HUDEP-2 (cell line): ENCODE measurements at regions not wholly inside any gene's neighbourhood (a gene's known extent, or its start where the extent isn't known, plus 50 kb on each side); places are given as distances from the start of the nearest gene placed in this dataset.
"Not testable (repeated sequence)": the region's sequence is repeated elsewhere in the genome, so short reads cannot be mapped to it uniquely, and the experiment has no call there.

Experiments used
- DNase-seq, 76 experiments: peaks; one replicate each; lab custom pipeline; 2025; ENCODE audit not compliant: unreplicated experiment in 76 of 76; lab: John Stamatoyannopoulos, UW

- DNase-seq: not testable (repeated sequence)
Observed at GRCh38 chrY:7994781-7995180, 1083.2 kb upstream of the AMELY start.

GRCh38 chrY:7979770-7980169 is 1068.2 kb upstream of the AMELY start:
- DNase-seq: no peak

GRCh38 chrY:7977301-7977700 is 1065.7 kb upstream of the AMELY start:
- DNase-seq: no peak

- DNase-seq: peak in 1 of 76 experiments; percentile 0
Observed at GRCh38 chrY:7968293-7968692, 1056.7 kb upstream of the AMELY start.

GRCh38 chrY:7966916-7967315 is 1055.4 kb upstream of the AMELY start:
- no peak for DNase-seq

GRCh38 chrY:7963393-7963792 is 1051.8 kb upstream of the AMELY start:
- DNase-seq: no peak

- no peak for DNase-seq
Observed at GRCh38 chrY:7962350-7962749, 1050.8 kb upstream of the AMELY start.

GRCh38 chrY:7961811-7962210 is 1050.3 kb upstream of the AMELY start:
- DNase-seq: no peak

- DNase-seq: no peak
Observed at GRCh38 chrY:7957773-7958172, 1046.2 kb upstream of the AMELY start.

GRCh38 chrY:7951187-7951852 is 1039.8 kb upstream of the AMELY start:
- no peak for DNase-seq

- no peak for DNase-seq
Observed at GRCh38 chrY:7944135-7944534, 1032.6 kb upstream of the AMELY start.

GRCh38 chrY:7942711-7943110 is 1031.2 kb upstream of the AMELY start:
- no peak for DNase-seq

GRCh38 chrY:7941856-7942255 is 1030.3 kb upstream of the AMELY start:
- DNase-seq: no peak

GRCh38 chrY:7938982-7939718 is 1027.6 kb upstream of the AMELY start:
- no peak for DNase-seq

- DNase-seq: no peak
Observed at GRCh38 chrY:7936831-7937230, 1025.3 kb upstream of the AMELY start.

- no peak for DNase-seq
Observed at GRCh38 chrY:7936046-7936445, 1024.5 kb upstream of the AMELY start.

GRCh38 chrY:7935606-7936005 is 1024.1 kb upstream of the AMELY start:
- DNase-seq: no peak

- DNase-seq: no peak
Observed at GRCh38 chrY:7932424-7932823, 1020.9 kb upstream of the AMELY start.

GRCh38 chrY:7929866-7930265 is 1018.3 kb upstream of the AMELY start:
- DNase-seq: no peak

- DNase-seq: no peak
Observed at GRCh38 chrY:7924059-7924458, 1012.5 kb upstream of the AMELY start.

- DNase-seq: no peak
Observed at GRCh38 chrY:7923476-7924017, 1012.0 kb upstream of the AMELY start.

- no peak for DNase-seq
Observed at GRCh38 chrY:7920382-7920781, 1008.8 kb upstream of the AMELY start.
